ENCODE measurements at regions not wholly inside any gene's neighbourhood (a gene's known extent, or its start where the extent isn't known, plus 50 kb on each side); places are given as distances from the start of the nearest gene placed in this dataset.
A peak's percentile ranks its signal among the peaks of the same experiment; 100 is the strongest.

GRCh38 chr10:6667679-6668270, 87.7 kb upstream of the PRKCQ start:
- FAIRE-seq: peak; percentile 80
- DNase-seq (ENCODE audit: extremely low read depth in 1 of 4, low spot score in 3 of 4): peak; percentile 27 to 57 (median 41)
- Histone ChIP-seq H3K9me1 (ENCODE audit: control insufficient read depth, insufficient read depth, low read length) (no peaks in the 10 kb centered on the region), H3K79me2 (ENCODE audit: control insufficient read depth, insufficient read depth, low read length) (no peaks in the 10 kb centered on the region), H3K27me3 (ENCODE audit: control insufficient read depth in 2 of 2, insufficient read depth in 2 of 2, low read length in 2 of 2) (peaks cover 0 to 4% of the 10 kb centered on the region in 2 experiments; a peak in 3 of 5 replicates), H2AFZ (ENCODE audit: low read depth, low read length) (no peak overlapping the region), H3K36me3 (ENCODE audit: control insufficient read depth, insufficient read depth, low read length) (no peaks in the 10 kb centered on the region), H3K9ac (ENCODE audit: insufficient read depth in 1 of 2, low read depth in 2 of 2, low read length in 2 of 2) (no peak overlapping the region), H4K20me1 (replicated peaks; ENCODE audit: control insufficient read depth, insufficient read depth, low read length) (no peaks in the 10 kb centered on the region), H3K4me1 (replicated peaks in 1 of 2; ENCODE audit: control insufficient read depth in 2 of 2, insufficient read depth in 2 of 2, low read length in 2 of 2) (no peaks in the 10 kb centered on the region), H3K4me3 (no peak overlapping the region), H3K9me3 (replicated peaks; ENCODE audit: control insufficient read depth, insufficient read depth, low read depth, low read length) (no peaks in the 10 kb centered on the region), H3K27ac (ENCODE audit: extremely low read depth, low read depth, low read length) (no peak overlapping the region), H3K4me2 (ENCODE audit: insufficient read depth, low read length) (no peak overlapping the region)
- CTCF ChIA-PET (ENCODE audit: low intra/inter-chr PET ratio): interaction anchor here (0.7 to 4.3 kb wide), 3 partner anchors 87 to 250 kb away, joined by 3 to 29 read pairs (median 11); no protein-coding TSS in a partner anchor
- BruUV-seq (replicated peaks): no TSS peak
- intact Hi-C loops (cut with micrococcal nuclease): loop anchor here (1.0 to 5.0 kb wide), 2 partner anchors 150 to 250 kb away; no protein-coding TSS in a partner anchor
- 13% methylated on average over 10 of the region's 10 CpGs for WGBS (ENCODE audit: insufficient coverage, low coverage, missing lambda C conversion rate)
- POLR2A ChIA-PET: no interaction called here
- peak; percentile 86 for ATAC-seq
- in situ Hi-C loops (cut with MboI): loop anchor here (25.0 kb wide), 1 partner anchor 555 kb away; no protein-coding TSS in a partner anchor
- TF ChIP-seq POLR2A (conservative IDR thresholded peaks at IDR 0.05) (no peak), UBTF (IDR thresholded peaks at IDR 0.05; ENCODE audit: borderline replicate concordance in 1 of 2, low read depth in 2 of 2, low read length in 2 of 2) (no peak), MXD1 (CRISPR knock-in tag; IDR thresholded peaks at IDR 0.05; ENCODE audit: borderline replicate concordance, poor library complexity, severe bottlenecking) (no peak), ZNF707 (CRISPR knock-in tag; conservative IDR thresholded peaks at IDR 0.05) (no peak), ZNF175 (CRISPR knock-in tag; IDR thresholded peaks at IDR 0.05; ENCODE audit: low read depth) (no peak), RFX5 (IDR thresholded peaks at IDR 0.05; ENCODE audit: low read depth, low read length) (no peak), PPARD (CRISPR knock-in tag; IDR thresholded peaks at IDR 0.05) (no peak), MTF1 (CRISPR knock-in tag; IDR thresholded peaks at IDR 0.05; ENCODE audit: borderline replicate concordance) (no peak), NELFE (IDR thresholded peaks at IDR 0.05; ENCODE audit: insufficient read depth, insufficient read length) (no peak), ZNF445 (CRISPR knock-in tag; IDR thresholded peaks at IDR 0.05; ENCODE audit: low read depth) (no peak), THAP7 (CRISPR knock-in tag; IDR thresholded peaks at IDR 0.05) (no peak), SIN3A (IDR thresholded peaks at IDR 0.05; ENCODE audit: borderline replicate concordance in 2 of 2, control insufficient read depth in 1 of 2, low read depth in 2 of 2, low read length in 2 of 2) (no peak), HDAC6 (IDR thresholded peaks at IDR 0.05; ENCODE audit: low read depth, low read length) (no peak), TAL1 (IDR thresholded peaks at IDR 0.05) (no peak), RAD21 (CRISPR knock-in tag; conservative IDR thresholded peaks at IDR 0.05 in 1 of 2, IDR thresholded peaks at IDR 0.05 in 1 of 2) (peak; percentile 76 to 86), EZH2 (IDR thresholded peaks at IDR 0.05; ENCODE audit: borderline replicate concordance, low read depth, low read length) (no peak), U2AF2 (optimal IDR thresholded peaks at IDR 0.05; ENCODE audit: low read depth, low read length) (no peak), ZBTB7A (IDR thresholded peaks at IDR 0.05; ENCODE audit: borderline replicate concordance, control insufficient read depth, low read depth, low read length) (no peak), PHB2 (IDR thresholded peaks at IDR 0.05; ENCODE audit: low read depth) (no peak), MAFF (IDR thresholded peaks at IDR 0.05; ENCODE audit: low read length) (no peak)
